Neural cell (in vitro differentiated cells): ENCODE measurements at regions not wholly inside any gene's neighbourhood (a gene's known extent, or its start where the extent isn't known, plus 50 kb on each side); places are given as distances from the start of the nearest gene placed in this dataset.

Source experiments
- H2AFZ ChIP-seq: fragments of 200-600, 300-800 bp; sonication (generic), shearing (Covaris generic); 2 replicates; pipeline ENCODE4 v1.6.0; 2014; ENCODE audit warnings: low read depth, mild to moderate bottlenecking, antibody characterized with exemption, low read length, moderate library complexity
- H3F3A ChIP-seq: fragments of 200-600 bp; shearing (Covaris generic); 2 replicates; pipeline ENCODE4 v1.6.1; 2016; ENCODE audit warnings: mild to moderate bottlenecking, moderate library complexity, mixed read lengths, antibody characterized with exemption, low read length; ENCODE audit not compliant: insufficient read depth, poor library complexity, severe bottlenecking
- H3K27ac ChIP-seq: fragments of 200-600, 300-800 bp; sonication (generic), shearing (Covaris generic); 2 replicates; pipeline ENCODE4 v1.5.1; 2014; ENCODE audit warnings: mild to moderate bottlenecking, low read length, moderate library complexity
- H3K27me3 ChIP-seq: fragments of 300-800, 200-600 bp; sonication (generic), shearing (Covaris generic); 2 replicates; pipeline ENCODE4 v1.6.0; 2014; ENCODE audit warnings: mild to moderate bottlenecking, low read depth, low read length, moderate library complexity; ENCODE audit not compliant: insufficient read depth
- H3K36me3 ChIP-seq: fragments of 300-800, 200-600 bp; sonication (generic), shearing (Covaris generic); 2 replicates; pipeline ENCODE4 v1.5.1; 2014; ENCODE audit warnings: mild to moderate bottlenecking, antibody characterized with exemption, low read length, moderate library complexity; ENCODE audit not compliant: insufficient read depth
- H3K4me2 ChIP-seq: fragments of 300-800, 200-600 bp; sonication (generic), shearing (Covaris generic); 2 replicates; pipeline ENCODE4 v1.6.0; 2014; ENCODE audit warnings: mild to moderate bottlenecking, low read length
- H3K4me3 ChIP-seq: fragments of 300-800, 200-600 bp; sonication (generic), shearing (Covaris generic); 2 replicates; pipeline ENCODE4 v1.5.1; 2014; ENCODE audit warnings: mild to moderate bottlenecking, low read length, moderate library complexity
- H3K79me2 ChIP-seq: fragments of 200-600 bp; shearing (Covaris generic); replicated peaks from 2 replicates; pipeline ENCODE4 v1.6.0; 2014; ENCODE audit warnings: mild to moderate bottlenecking, low read length, moderate library complexity; ENCODE audit not compliant: insufficient read depth
- H3K9ac ChIP-seq: fragments of 300-800, 200-600 bp; sonication (generic), shearing (Covaris generic); 2 replicates; pipeline ENCODE4 v1.6.1; 2016; ENCODE audit warnings: mild to moderate bottlenecking, low read length, mixed read lengths
- H3K9me2 ChIP-seq: fragments of 200-600 bp; shearing (Covaris generic); 2 replicates; pipeline ENCODE4 v1.6.1; 2016; ENCODE audit warnings: mild to moderate bottlenecking, low read length, mixed read lengths; ENCODE audit not compliant: insufficient read depth
- H3K9me3 ChIP-seq: fragments of 200-600, 300-800 bp; sonication (generic), shearing (Covaris generic); 2 replicates; pipeline ENCODE4 v1.6.1; 2016; ENCODE audit warnings: mild to moderate bottlenecking, mixed run types, low read length, moderate library complexity, mixed read lengths
- H4K20me1 ChIP-seq: fragments of 200-600 bp; shearing (Covaris generic); 2 replicates; pipeline ENCODE4 v1.6.1; 2016; ENCODE audit warnings: mild to moderate bottlenecking, mixed run types; ENCODE audit not compliant: insufficient read depth
- EP300 ChIP-seq: fragments of 450-650 bp; conservative IDR thresholded peaks from 2 replicates; pipeline ENCODE4 v1.6.1; 2014; ENCODE audit warnings: antibody characterized with exemption, mild to moderate bottlenecking, moderate library complexity; ENCODE audit not compliant: poor library complexity, severe bottlenecking
- EZH2 ChIP-seq: fragments of 200-600, 300-800 bp; shearing (Covaris generic), sonication (generic); IDR thresholded peaks from 2 replicates; pipeline ENCODE4 v1.6.1; 2014; ENCODE audit warnings: antibody characterized with exemption, low read length, borderline replicate concordance, mild to moderate bottlenecking; ENCODE audit not compliant: insufficient read depth, poor library complexity, severe bottlenecking
- MXI1 ChIP-seq: fragments of 450-650 bp; conservative IDR thresholded peaks from 2 replicates; pipeline ENCODE4 v1.6.1; 2014; ENCODE audit warnings: antibody characterized with exemption, mild to moderate bottlenecking; ENCODE audit not compliant: poor library complexity, severe bottlenecking
- POLR2AphosphoS5 ChIP-seq: IDR thresholded peaks from 2 replicates; pipeline ENCODE4 v1.6.1; 2012
- RAD21 ChIP-seq: fragments of 450-650 bp; conservative IDR thresholded peaks from 2 replicates; pipeline ENCODE4 v1.6.1; 2014; ENCODE audit warnings: antibody characterized with exemption, mild to moderate bottlenecking, moderate library complexity
- SMC3 ChIP-seq: fragments of 450-650 bp; conservative IDR thresholded peaks from 2 replicates; pipeline ENCODE4 v1.6.1; 2014; ENCODE audit warnings: antibody characterized with exemption, mild to moderate bottlenecking, moderate library complexity; ENCODE audit not compliant: poor library complexity
- TAF1 ChIP-seq: IDR thresholded peaks from 2 replicates; pipeline ENCODE4 v1.6.1; 2012; ENCODE audit warnings: low read depth
- TF ChIP-seq, protein P1 (sequence below): fragments of 450-650 bp; IDR thresholded peaks from 2 replicates; pipeline ENCODE4 v1.5.1; 2014; ENCODE audit warnings: antibody characterized with exemption, mild to moderate bottlenecking, moderate library complexity; ENCODE audit not compliant: poor library complexity, severe bottlenecking
- TF ChIP-seq, protein P2 (sequence below): IDR thresholded peaks from 2 replicates; pipeline ENCODE4 v1.6.1; 2012; ENCODE audit warnings: borderline replicate concordance

DNA sequence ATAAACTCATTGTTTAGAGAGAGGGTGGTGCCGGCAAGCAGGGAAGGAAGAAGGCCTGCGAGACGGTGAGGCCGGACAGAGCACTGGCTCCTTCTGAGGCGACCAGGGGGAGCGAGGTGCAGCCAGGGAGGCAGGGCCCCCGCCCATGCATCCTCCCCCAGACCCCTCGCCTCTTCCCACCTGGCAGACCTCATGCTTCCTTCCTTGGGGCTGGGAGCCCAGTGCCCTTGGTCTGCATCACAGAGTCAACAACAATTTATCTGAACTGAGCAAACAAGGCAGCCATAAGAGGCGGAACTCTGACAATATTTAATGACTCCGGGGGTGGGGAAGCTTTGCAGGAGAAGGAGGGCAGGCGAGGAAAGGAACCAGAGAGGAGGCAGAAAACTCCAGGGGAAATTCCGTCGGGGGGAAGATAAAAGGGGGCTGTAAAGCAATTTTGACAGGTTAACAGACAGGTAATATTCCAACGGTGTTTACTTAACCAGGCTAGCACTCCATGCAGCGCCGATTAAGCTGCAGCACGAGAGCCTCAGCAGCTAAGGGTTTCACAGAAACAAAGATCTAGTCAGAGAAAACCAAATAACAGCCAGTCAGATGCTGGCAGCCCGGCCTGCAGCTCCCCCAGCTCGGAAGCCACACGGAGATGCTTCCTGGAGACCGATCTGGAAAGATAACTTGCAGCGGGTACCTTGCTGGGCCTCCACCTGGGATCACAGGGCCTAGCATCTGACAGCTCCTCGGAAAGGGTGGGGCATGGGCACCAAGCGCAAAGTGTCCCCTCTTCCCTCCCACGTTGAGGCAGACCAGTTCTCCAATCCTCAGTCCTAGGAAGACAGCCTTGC is 398.2 kb downstream of the SOX9 start:
- Histone ChIP-seq H3K27ac (peak overlapping the region; percentile 56), H4K20me1 (no peaks in the 10 kb centered on the region), H3K36me3 (no peaks in the 10 kb centered on the region), H3K9me3 (no peaks in the 10 kb centered on the region), H3K9ac (peak overlapping the region; percentile 45), H2AFZ (peak overlapping the region; percentile 41), H3K79me2 (no peaks in the 10 kb centered on the region), H3K9me2 (no peaks in the 10 kb centered on the region), H3K4me2 (no peak overlapping the region), H3F3A (no peaks in the 10 kb centered on the region), H3K27me3 (no peaks in the 10 kb centered on the region), H3K4me3 (peak overlapping the region; percentile 26)
- TF ChIP-seq POLR2AphosphoS5 (peak; percentile 24), TAF1 (no peak), EP300 (peak; percentile 44)
- TF ChIP-seq, protein P1, sequence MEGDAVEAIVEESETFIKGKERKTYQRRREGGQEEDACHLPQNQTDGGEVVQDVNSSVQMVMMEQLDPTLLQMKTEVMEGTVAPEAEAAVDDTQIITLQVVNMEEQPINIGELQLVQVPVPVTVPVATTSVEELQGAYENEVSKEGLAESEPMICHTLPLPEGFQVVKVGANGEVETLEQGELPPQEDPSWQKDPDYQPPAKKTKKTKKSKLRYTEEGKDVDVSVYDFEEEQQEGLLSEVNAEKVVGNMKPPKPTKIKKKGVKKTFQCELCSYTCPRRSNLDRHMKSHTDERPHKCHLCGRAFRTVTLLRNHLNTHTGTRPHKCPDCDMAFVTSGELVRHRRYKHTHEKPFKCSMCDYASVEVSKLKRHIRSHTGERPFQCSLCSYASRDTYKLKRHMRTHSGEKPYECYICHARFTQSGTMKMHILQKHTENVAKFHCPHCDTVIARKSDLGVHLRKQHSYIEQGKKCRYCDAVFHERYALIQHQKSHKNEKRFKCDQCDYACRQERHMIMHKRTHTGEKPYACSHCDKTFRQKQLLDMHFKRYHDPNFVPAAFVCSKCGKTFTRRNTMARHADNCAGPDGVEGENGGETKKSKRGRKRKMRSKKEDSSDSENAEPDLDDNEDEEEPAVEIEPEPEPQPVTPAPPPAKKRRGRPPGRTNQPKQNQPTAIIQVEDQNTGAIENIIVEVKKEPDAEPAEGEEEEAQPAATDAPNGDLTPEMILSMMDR = no peak

DNA sequence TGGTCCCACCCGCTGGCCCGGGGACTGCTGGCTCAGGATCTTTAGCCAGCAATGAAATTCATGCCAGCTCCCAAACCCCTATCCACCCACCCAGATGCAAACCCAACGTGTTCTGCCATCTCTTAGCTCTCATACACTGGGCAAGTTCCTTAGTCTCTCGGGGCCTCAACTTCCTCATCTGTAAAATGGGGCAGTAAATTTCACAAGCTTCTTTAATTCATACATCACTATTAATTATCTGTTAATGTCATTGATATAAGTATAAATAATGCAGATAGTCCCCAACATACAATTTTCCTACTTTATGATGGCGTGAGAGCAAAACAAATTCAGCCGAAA is 398.7 kb downstream of the SOX9 start:
- Histone ChIP-seq H3K9me3 (no peaks in the 10 kb centered on the region), H3K36me3 (no peaks in the 10 kb centered on the region), H3K9ac (peak overlapping the region; percentile 45), H3K9me2 (no peaks in the 10 kb centered on the region), H4K20me1 (no peaks in the 10 kb centered on the region), H3K4me2 (no peak overlapping the region), H3F3A (no peaks in the 10 kb centered on the region), H2AFZ (no peak overlapping the region), H3K4me3 (peak overlapping the region; percentile 26), H3K27me3 (no peaks in the 10 kb centered on the region), H3K79me2 (no peaks in the 10 kb centered on the region), H3K27ac (peak overlapping the region; percentile 56)
- TF ChIP-seq, protein P1 = no peak
- TF ChIP-seq, protein P2, sequence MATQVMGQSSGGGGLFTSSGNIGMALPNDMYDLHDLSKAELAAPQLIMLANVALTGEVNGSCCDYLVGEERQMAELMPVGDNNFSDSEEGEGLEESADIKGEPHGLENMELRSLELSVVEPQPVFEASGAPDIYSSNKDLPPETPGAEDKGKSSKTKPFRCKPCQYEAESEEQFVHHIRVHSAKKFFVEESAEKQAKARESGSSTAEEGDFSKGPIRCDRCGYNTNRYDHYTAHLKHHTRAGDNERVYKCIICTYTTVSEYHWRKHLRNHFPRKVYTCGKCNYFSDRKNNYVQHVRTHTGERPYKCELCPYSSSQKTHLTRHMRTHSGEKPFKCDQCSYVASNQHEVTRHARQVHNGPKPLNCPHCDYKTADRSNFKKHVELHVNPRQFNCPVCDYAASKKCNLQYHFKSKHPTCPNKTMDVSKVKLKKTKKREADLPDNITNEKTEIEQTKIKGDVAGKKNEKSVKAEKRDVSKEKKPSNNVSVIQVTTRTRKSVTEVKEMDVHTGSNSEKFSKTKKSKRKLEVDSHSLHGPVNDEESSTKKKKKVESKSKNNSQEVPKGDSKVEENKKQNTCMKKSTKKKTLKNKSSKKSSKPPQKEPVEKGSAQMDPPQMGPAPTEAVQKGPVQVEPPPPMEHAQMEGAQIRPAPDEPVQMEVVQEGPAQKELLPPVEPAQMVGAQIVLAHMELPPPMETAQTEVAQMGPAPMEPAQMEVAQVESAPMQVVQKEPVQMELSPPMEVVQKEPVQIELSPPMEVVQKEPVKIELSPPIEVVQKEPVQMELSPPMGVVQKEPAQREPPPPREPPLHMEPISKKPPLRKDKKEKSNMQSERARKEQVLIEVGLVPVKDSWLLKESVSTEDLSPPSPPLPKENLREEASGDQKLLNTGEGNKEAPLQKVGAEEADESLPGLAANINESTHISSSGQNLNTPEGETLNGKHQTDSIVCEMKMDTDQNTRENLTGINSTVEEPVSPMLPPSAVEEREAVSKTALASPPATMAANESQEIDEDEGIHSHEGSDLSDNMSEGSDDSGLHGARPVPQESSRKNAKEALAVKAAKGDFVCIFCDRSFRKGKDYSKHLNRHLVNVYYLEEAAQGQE = no peak
- no peak for TF ChIP-seq TAF1
- no peak for TF ChIP-seq SMC3
- TF ChIP-seq RAD21 = no peak
- no peak for TF ChIP-seq EP300
- no peak for TF ChIP-seq MXI1
- TF ChIP-seq EZH2 = no peak
- no peak for TF ChIP-seq POLR2AphosphoS5
